Nephron (organoid): ENCODE measurements at regions not wholly inside any gene's neighbourhood (a gene's known extent, or its start where the extent isn't known, plus 50 kb on each side); places are given as distances from the start of the nearest gene placed in this dataset.

Experiments used
- H3K27ac Mint-ChIP-seq, 3 experiments: 2 replicates each; pipeline ENCODE4 v1.8.0; 2020; ENCODE audit warnings: mixed read lengths in 3 of 3, mild to moderate bottlenecking in 2 of 3, moderate library complexity in 1 of 3
- H3K27me3 Mint-ChIP-seq: 2 replicates; pipeline ENCODE4 v1.8.0; 2021; ENCODE audit warnings: low read depth, mild to moderate bottlenecking, moderate library complexity, mixed read lengths
- H3K36me3 Mint-ChIP-seq: 2 replicates; pipeline ENCODE4 v1.8.0; 2020; ENCODE audit warnings: low read depth, mixed read lengths
- H3K4me1 Mint-ChIP-seq: 2 replicates; pipeline ENCODE4 v1.8.0; 2020; ENCODE audit warnings: mixed read lengths
- H3K4me3 Mint-ChIP-seq, 3 experiments: 2 replicates each; pipeline ENCODE4 v1.8.0; 2020; ENCODE audit warnings: mild to moderate bottlenecking in 3 of 3, mixed read lengths in 3 of 3, moderate library complexity in 2 of 3
- H3K9me3 Mint-ChIP-seq: 2 replicates; pipeline ENCODE4 v1.8.0; 2020; ENCODE audit warnings: mixed read lengths
- TF ChIP-seq, protein P1 (sequence below), 3 experiments: fragments of 200-600 bp; sonication (generic); IDR thresholded peaks; one replicate each; pipeline ENCODE4 v1.5.0; 2021; ENCODE audit warnings: antibody characterized with exemption in 3 of 3; ENCODE audit not compliant: unreplicated experiment in 3 of 3

DNA sequence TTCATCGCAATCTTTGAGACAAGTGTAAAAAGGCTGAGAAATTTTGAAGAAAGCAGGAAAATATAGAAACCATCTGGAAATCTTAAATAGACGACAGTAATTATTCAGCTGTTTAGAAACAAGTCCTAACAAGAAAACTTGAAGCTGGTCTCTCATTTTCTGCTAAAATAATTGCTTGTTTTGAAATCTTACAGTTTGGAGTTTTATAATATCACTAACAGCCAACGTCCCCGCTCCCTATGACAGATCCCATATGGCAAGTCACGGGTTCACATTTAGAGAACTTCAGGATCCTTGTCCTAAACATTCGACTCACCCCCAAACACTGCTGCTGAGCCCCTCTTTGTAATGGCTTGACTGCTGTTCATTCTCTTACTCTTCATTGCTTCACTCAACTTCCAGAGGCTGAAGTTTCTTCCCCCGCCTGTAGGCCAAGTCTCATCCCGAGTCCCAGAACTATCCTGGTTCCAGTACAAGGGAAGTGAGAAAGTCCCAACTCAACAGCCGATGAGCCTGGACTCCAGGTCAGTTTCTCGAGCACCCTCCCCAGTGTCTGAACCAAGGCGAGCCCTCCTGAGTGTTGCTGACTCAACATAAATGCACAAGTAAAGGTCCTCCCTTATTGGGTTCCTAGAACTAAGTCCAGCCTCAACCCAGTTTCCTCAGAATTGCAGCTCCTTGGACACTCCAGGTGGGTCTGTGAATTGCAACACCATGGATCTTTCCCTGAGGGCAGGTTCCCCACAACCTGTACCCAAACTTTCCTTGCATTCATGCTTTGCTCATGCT, 93.4 kb upstream of the BACE2 start:
- Mint-ChIP-seq H3K4me3 (no peak overlapping the region), H3K36me3 (no peaks in the 10 kb centered on the region), H3K4me1 (no peaks in the 10 kb centered on the region), H3K27ac (no peak overlapping the region), H3K9me3 (no peaks in the 10 kb centered on the region), H3K27me3 (peaks cover 6% of the 10 kb centered on the region)
- TF ChIP-seq, protein P1, sequence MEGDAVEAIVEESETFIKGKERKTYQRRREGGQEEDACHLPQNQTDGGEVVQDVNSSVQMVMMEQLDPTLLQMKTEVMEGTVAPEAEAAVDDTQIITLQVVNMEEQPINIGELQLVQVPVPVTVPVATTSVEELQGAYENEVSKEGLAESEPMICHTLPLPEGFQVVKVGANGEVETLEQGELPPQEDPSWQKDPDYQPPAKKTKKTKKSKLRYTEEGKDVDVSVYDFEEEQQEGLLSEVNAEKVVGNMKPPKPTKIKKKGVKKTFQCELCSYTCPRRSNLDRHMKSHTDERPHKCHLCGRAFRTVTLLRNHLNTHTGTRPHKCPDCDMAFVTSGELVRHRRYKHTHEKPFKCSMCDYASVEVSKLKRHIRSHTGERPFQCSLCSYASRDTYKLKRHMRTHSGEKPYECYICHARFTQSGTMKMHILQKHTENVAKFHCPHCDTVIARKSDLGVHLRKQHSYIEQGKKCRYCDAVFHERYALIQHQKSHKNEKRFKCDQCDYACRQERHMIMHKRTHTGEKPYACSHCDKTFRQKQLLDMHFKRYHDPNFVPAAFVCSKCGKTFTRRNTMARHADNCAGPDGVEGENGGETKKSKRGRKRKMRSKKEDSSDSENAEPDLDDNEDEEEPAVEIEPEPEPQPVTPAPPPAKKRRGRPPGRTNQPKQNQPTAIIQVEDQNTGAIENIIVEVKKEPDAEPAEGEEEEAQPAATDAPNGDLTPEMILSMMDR (IDR thresholded peaks at IDR 0.05; ENCODE audit: unreplicated experiment in 3 of 3), result no peak

- H3K36me3 Mint-ChIP-seq, result no peaks in the 10 kb centered on the region
- no peaks in the 10 kb centered on the region for H3K4me1 Mint-ChIP-seq
- TF ChIP-seq, protein P1 (IDR thresholded peaks at IDR 0.05; ENCODE audit: unreplicated experiment in 3 of 3), result no peak
- H3K4me3 Mint-ChIP-seq, result no peak overlapping the region
- peaks cover 11% of the 10 kb centered on the region for H3K27me3 Mint-ChIP-seq
- H3K9me3 Mint-ChIP-seq, result no peaks in the 10 kb centered on the region
- no peak overlapping the region for H3K27ac Mint-ChIP-seq
These were observed 92.3 kb upstream of the BACE2 start for GRCh38 chr21:41075656-41076055.

- H3K4me1 Mint-ChIP-seq, result no peaks in the 10 kb centered on the region
- TF ChIP-seq, protein P1 (IDR thresholded peaks at IDR 0.05; ENCODE audit: unreplicated experiment in 3 of 3), result no peak
These were observed 91.9 kb upstream of the BACE2 start for GRCh38 chr21:41076064-41076463.

DNA sequence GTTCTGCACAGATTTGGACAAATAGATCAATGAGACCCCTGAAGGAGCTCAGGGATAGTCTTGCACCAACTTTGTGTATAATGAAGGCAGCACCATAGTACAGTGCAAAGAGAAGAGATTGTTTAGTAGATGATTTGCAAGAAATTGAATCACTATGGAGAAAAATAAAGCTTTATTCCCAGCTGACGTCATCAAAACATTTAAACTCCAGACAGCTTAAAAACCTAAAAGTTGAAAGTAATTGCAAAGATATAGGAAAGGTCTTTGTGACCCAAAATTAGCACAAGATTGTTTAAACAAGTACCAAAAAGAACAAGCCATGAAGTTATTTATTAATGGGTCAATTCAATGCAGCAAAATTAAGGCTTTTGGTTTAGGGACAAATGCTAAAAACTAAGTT, 88.8 kb upstream of the BACE2 start:
- TF ChIP-seq, protein P1 (IDR thresholded peaks at IDR 0.05; ENCODE audit: unreplicated experiment in 3 of 3), result no peak
- Mint-ChIP-seq H3K9me3 (no peaks in the 10 kb centered on the region), H3K4me1 (no peaks in the 10 kb centered on the region), H3K27me3 (peaks cover 11% of the 10 kb centered on the region), H3K36me3 (no peaks in the 10 kb centered on the region), H3K4me3 (no peak overlapping the region), H3K27ac (no peak overlapping the region)

More at GRCh38 chr21:41076064-41076463, 91.9 kb upstream of the BACE2 start:
- no peaks in the 10 kb centered on the region for H3K9me3 Mint-ChIP-seq
- peaks cover 9% of the 10 kb centered on the region for H3K27me3 Mint-ChIP-seq
- no peaks in the 10 kb centered on the region for H3K36me3 Mint-ChIP-seq
- no peak overlapping the region for H3K4me3 Mint-ChIP-seq
- no peak overlapping the region for H3K27ac Mint-ChIP-seq

DNA sequence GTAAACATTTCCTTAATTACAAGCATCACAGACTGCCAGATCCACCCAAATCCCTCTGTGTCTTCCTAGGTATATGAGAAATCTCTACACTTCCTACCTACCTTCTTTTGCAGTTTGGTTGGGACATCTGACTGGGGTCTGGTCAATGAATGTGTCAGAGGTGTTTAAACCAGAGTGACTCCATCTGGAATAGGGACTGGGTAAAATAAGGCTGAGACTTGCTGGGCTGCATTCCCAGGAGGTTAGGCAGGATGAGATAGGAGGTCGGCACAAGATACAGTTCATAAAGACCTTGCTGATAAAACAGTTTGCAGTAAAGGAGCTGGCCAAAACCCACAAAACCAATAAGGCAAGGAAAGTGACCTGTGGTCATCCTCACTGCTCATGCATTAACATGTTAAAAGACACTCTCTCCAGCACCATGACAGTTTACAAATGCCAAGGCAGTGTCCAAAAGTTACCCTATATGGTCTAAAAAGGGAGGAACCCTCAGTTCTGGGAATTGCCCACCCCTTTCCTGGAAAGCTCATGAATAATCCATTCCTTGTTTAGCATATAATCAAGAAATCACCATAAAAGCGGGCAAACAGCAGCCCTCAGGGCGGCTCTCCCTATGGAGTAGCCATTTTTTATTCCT, 87.4 kb upstream of the BACE2 start:
- Mint-ChIP-seq H3K27ac (no peak overlapping the region), H3K4me1 (peaks cover 5% of the 10 kb centered on the region), H3K4me3 (no peak overlapping the region), H3K36me3 (no peaks in the 10 kb centered on the region), H3K27me3 (peaks cover 11% of the 10 kb centered on the region), H3K9me3 (no peaks in the 10 kb centered on the region)
- TF ChIP-seq, protein P1 (IDR thresholded peaks at IDR 0.05; ENCODE audit: unreplicated experiment in 3 of 3), result no peak
